Subcutaneous abdominal adipose tissue (tissue), 5 donors: ENCODE measurements at regions not wholly inside any gene's neighbourhood (a gene's known extent, or its start where the extent isn't known, plus 50 kb on each side); places are given as distances from the start of the nearest gene placed in this dataset.

Experiments
- H3K27ac ChIP-seq: one replicate; pipeline ENCODE4 v1.7.0; 2013; ENCODE audit warnings: low read depth, mild to moderate bottlenecking, inconsistent platforms, low read length, moderate library complexity
- H3K27me3 ChIP-seq, 5 donors: one replicate each; pipeline ENCODE4 v1.7.0; 2013; ENCODE audit warnings: low read length in 5 of 5, inconsistent platforms in 1 of 5; ENCODE audit not compliant: control insufficient read depth in 5 of 5, insufficient read depth in 4 of 5
- H3K36me3 ChIP-seq, 5 donors: one replicate each; pipeline ENCODE4 v1.7.0; 2013; ENCODE audit warnings: low read length in 5 of 5; ENCODE audit not compliant: control insufficient read depth in 5 of 5, insufficient read depth in 5 of 5
- H3K4me1 ChIP-seq, 5 donors: one replicate each; pipeline ENCODE4 v1.7.0; 2013; ENCODE audit warnings: low read length in 5 of 5, mild to moderate bottlenecking in 3 of 5, moderate library complexity in 1 of 5; ENCODE audit not compliant: control insufficient read depth in 5 of 5, insufficient read depth in 5 of 5
- H3K4me3 ChIP-seq, 5 donors: one replicate each; pipeline ENCODE4 v1.7.0; 2013; ENCODE audit warnings: low read length in 5 of 5, low read depth in 1 of 5
- H3K9ac ChIP-seq, 5 donors: one replicate each; pipeline ENCODE4 v1.7.0; 2013; ENCODE audit warnings: low read length in 5 of 5, mild to moderate bottlenecking in 4 of 5, moderate library complexity in 3 of 5
- H3K9me3 ChIP-seq, 5 donors: one replicate each; pipeline ENCODE4 v1.7.0; 2013; ENCODE audit warnings: low read length in 5 of 5; ENCODE audit not compliant: control insufficient read depth in 5 of 5
- donor health status: healthy.
- donor health status: healthy.
- donor health status: healthy.
- donor health status: healthy.
- donor health status: healthy.

GRCh38 chr12:28059668-28060067 lies 87.1 kb upstream of the PTHLH start:
- no peak overlapping the region for H3K4me3 ChIP-seq
- peaks cover 0 to 6% (median 0%) of the 10 kb centered on the region in 5 donors for H3K4me1 ChIP-seq

GRCh38 chr12:28060871-28061270 lies 88.3 kb upstream of the PTHLH start:
- Histone ChIP-seq H3K4me3 (no peak overlapping the region), H3K27me3 (no peaks in the 10 kb centered on the region), H3K36me3 (no peaks in the 10 kb centered on the region), H3K9ac (no peak overlapping the region), H3K9me3 (no peaks in the 10 kb centered on the region), H3K27ac (no peak overlapping the region), H3K4me1 (peaks cover 0 to 6% (median 0%) of the 10 kb centered on the region in 5 donors)

More at GRCh38 chr12:28059668-28060067, 87.1 kb upstream of the PTHLH start:
- H3K9me3 ChIP-seq, result no peaks in the 10 kb centered on the region
- H3K36me3 ChIP-seq, result no peaks in the 10 kb centered on the region
- no peak overlapping the region for H3K27ac ChIP-seq
- no peak overlapping the region for H3K9ac ChIP-seq
- no peaks in the 10 kb centered on the region for H3K27me3 ChIP-seq

GRCh38 chr12:28063355-28063880 lies 90.9 kb upstream of the PTHLH start:
- Histone ChIP-seq H3K36me3 (no peaks in the 10 kb centered on the region), H3K4me1 (peaks cover 0 to 6% (median 0%) of the 10 kb centered on the region in 5 donors), H3K9me3 (no peaks in the 10 kb centered on the region), H3K27me3 (no peaks in the 10 kb centered on the region), H3K4me3 (no peak overlapping the region), H3K9ac (no peak overlapping the region), H3K27ac (no peak overlapping the region)

- no peak overlapping the region for H3K4me3 ChIP-seq
- H3K4me1 ChIP-seq, result peaks cover 0 to 4% (median 0%) of the 10 kb centered on the region in 5 donors
- no peak overlapping the region for H3K9ac ChIP-seq
- H3K27ac ChIP-seq, result no peak overlapping the region
- H3K36me3 ChIP-seq, result no peaks in the 10 kb centered on the region
- no peaks in the 10 kb centered on the region for H3K9me3 ChIP-seq
- H3K27me3 ChIP-seq, result no peaks in the 10 kb centered on the region
Measured at GRCh38 chr12:28065374-28065773, 92.8 kb upstream of the PTHLH start.

GRCh38 chr12:28065889-28066630 lies 93.5 kb upstream of the PTHLH start:
- Histone ChIP-seq H3K4me1 (peaks cover 0 to 4% (median 0%) of the 10 kb centered on the region in 5 donors), H3K9ac (no peak overlapping the region), H3K27ac (no peak overlapping the region), H3K27me3 (no peaks in the 10 kb centered on the region), H3K9me3 (peaks cover 0 to 2% (median 0%) of the 10 kb centered on the region in 5 donors), H3K36me3 (no peaks in the 10 kb centered on the region), H3K4me3 (no peak overlapping the region)

- H3K36me3 ChIP-seq, result no peaks in the 10 kb centered on the region
- no peak overlapping the region for H3K27ac ChIP-seq
- peaks cover 0 to 4% (median 0%) of the 10 kb centered on the region in 5 donors for H3K4me1 ChIP-seq
- H3K4me3 ChIP-seq, result no peak overlapping the region
- H3K9me3 ChIP-seq, result peaks cover 0 to 5% (median under 1%) of the 10 kb centered on the region in 5 donors
- no peak overlapping the region for H3K9ac ChIP-seq
- no peaks in the 10 kb centered on the region for H3K27me3 ChIP-seq
Measured at GRCh38 chr12:28066879-28067278, 94.3 kb upstream of the PTHLH start.

GRCh38 chr12:28068467-28068866 lies 95.9 kb upstream of the PTHLH start:
- Histone ChIP-seq H3K9me3 (peaks cover 0 to 11% (median 5%) of the 10 kb centered on the region in 5 donors), H3K4me3 (no peak overlapping the region), H3K36me3 (no peaks in the 10 kb centered on the region), H3K27ac (no peak overlapping the region), H3K9ac (no peak overlapping the region), H3K4me1 (no peaks in the 10 kb centered on the region), H3K27me3 (no peaks in the 10 kb centered on the region)

GRCh38 chr12:28079539-28079938 lies 107.0 kb upstream of the PTHLH start:
- H3K4me1 ChIP-seq, result no peaks in the 10 kb centered on the region
- H3K27me3 ChIP-seq, result no peaks in the 10 kb centered on the region
- H3K27ac ChIP-seq, result no peak overlapping the region
- no peak overlapping the region for H3K4me3 ChIP-seq
- no peak overlapping the region for H3K9ac ChIP-seq
- H3K36me3 ChIP-seq, result no peaks in the 10 kb centered on the region
- H3K9me3 ChIP-seq, result peaks cover 0 to 13% (median 5%) of the 10 kb centered on the region in 5 donors

- Histone ChIP-seq H3K27ac (no peak overlapping the region), H3K27me3 (no peaks in the 10 kb centered on the region), H3K4me1 (no peaks in the 10 kb centered on the region), H3K4me3 (no peak overlapping the region), H3K9ac (no peak overlapping the region), H3K36me3 (no peaks in the 10 kb centered on the region), H3K9me3 (peaks cover 0 to 2% (median 0%) of the 10 kb centered on the region in 5 donors)
Measured at GRCh38 chr12:28082096-28082495, 108.2 kb upstream of the CCDC91 start.

GRCh38 chr12:28083840-28084678 lies 106.2 kb upstream of the CCDC91 start:
- Histone ChIP-seq H3K9me3 (no peaks in the 10 kb centered on the region), H3K4me1 (peaks cover 0 to 5% (median 2%) of the 10 kb centered on the region in 5 donors), H3K4me3 (no peak overlapping the region), H3K27me3 (no peaks in the 10 kb centered on the region), H3K9ac (no peak overlapping the region), H3K36me3 (no peaks in the 10 kb centered on the region), H3K27ac (no peak overlapping the region)
